WTC11 (cell line): ENCODE measurements at regions not wholly inside any gene's neighbourhood (a gene's known extent, or its start where the extent isn't known, plus 50 kb on each side); places are given as distances from the start of the nearest gene placed in this dataset.

ENCODE experiments used
- ATAC-seq: fragments of 200-7000 bp; cut with Tn5 transposase; 2 replicates; pipeline ENCODE4 v1.10.0; 2021; ENCODE audit warnings: mild to moderate bottlenecking, moderate library complexity
- CTCF ChIA-PET: fragments of 300-600 bp; sonication (Branson Sonifier 250); formaldehyde crosslinking; loops from one replicate; lab custom pipeline; 2021; ENCODE audit warnings: antibody characterized with exemption; lab: Charles Lee
- POLR2A ChIA-PET: fragments of 350-600 bp; sonication (Branson Sonifier 250); formaldehyde crosslinking; loops from one replicate; lab custom pipeline; 2021; ENCODE audit warnings: antibody characterized with exemption; lab: Charles Lee
- DNase-seq: peaks from one replicate; pipeline ENCODE4 v3.0.0; 2021; ENCODE audit warnings: low spot score
- H3K27ac Mint-ChIP-seq: 2 replicates; pipeline ENCODE4 v1.8.0; 2021; ENCODE audit warnings: mixed read lengths
- H3K27me3 Mint-ChIP-seq: 2 replicates; pipeline ENCODE4 v1.8.0; 2021; ENCODE audit warnings: low read depth, mild to moderate bottlenecking, moderate library complexity, mixed read lengths
- H3K36me3 Mint-ChIP-seq: 2 replicates; pipeline ENCODE4 v1.8.0; 2021; ENCODE audit warnings: mixed read lengths
- H3K4me1 Mint-ChIP-seq: 2 replicates; pipeline ENCODE4 v1.8.0; 2022; ENCODE audit warnings: mixed read lengths
- H3K4me3 Mint-ChIP-seq: 2 replicates; pipeline ENCODE4 v1.8.0; 2021; ENCODE audit warnings: mild to moderate bottlenecking, moderate library complexity, mixed read lengths
- H3K9me3 Mint-ChIP-seq: 2 replicates; pipeline ENCODE4 v1.8.0; 2021; ENCODE audit warnings: mixed read lengths
- CBFB ChIP-seq: sonication (generic); formaldehyde crosslinking; IDR thresholded peaks from 2 replicates; pipeline ENCODE4 v1.8.1; 2022; ENCODE audit warnings: mild to moderate bottlenecking, low read depth, missing genetic modification reagents
- CREM ChIP-seq: sonication (generic); formaldehyde crosslinking; IDR thresholded peaks from 2 replicates; pipeline ENCODE4 v1.8.1; 2022; ENCODE audit warnings: mild to moderate bottlenecking, missing genetic modification reagents, moderate library complexity
- FOXP1 ChIP-seq: sonication (generic); formaldehyde crosslinking; IDR thresholded peaks from 2 replicates; pipeline ENCODE4 v1.8.0; 2022; ENCODE audit warnings: missing genetic modification reagents, mild to moderate bottlenecking, moderate library complexity, borderline replicate concordance
- GABPB1 ChIP-seq: sonication (generic); formaldehyde crosslinking; IDR thresholded peaks from 2 replicates; pipeline ENCODE4 v1.8.1; 2023; ENCODE audit warnings: mild to moderate bottlenecking, missing genetic modification reagents
- IRF1 ChIP-seq: sonication (generic); formaldehyde crosslinking; IDR thresholded peaks from 2 replicates; pipeline ENCODE4 v1.8.0; 2023; ENCODE audit warnings: missing genetic modification reagents
- KAT7 ChIP-seq: sonication (generic); formaldehyde crosslinking; IDR thresholded peaks from 2 replicates; pipeline ENCODE4 v1.8.1; 2023; ENCODE audit warnings: missing genetic modification reagents, mild to moderate bottlenecking, borderline replicate concordance
- NR1H2 ChIP-seq: sonication (generic); formaldehyde crosslinking; IDR thresholded peaks from 2 replicates; pipeline ENCODE4 v1.9.0; 2021; ENCODE audit warnings: mild to moderate bottlenecking, moderate library complexity, missing genetic modification reagents
- NR2C2 ChIP-seq: sonication (generic); formaldehyde crosslinking; IDR thresholded peaks from 2 replicates; pipeline ENCODE4 v1.8.0; 2022; ENCODE audit warnings: mild to moderate bottlenecking, missing genetic modification reagents
- OVOL2 ChIP-seq: fragments of 250-450 bp; sonication (Bioruptor Pico); IDR thresholded peaks from 2 replicates; pipeline ENCODE4 v1.9.0; 2021; ENCODE audit warnings: mild to moderate bottlenecking, borderline replicate concordance
- SMAD3 ChIP-seq: sonication (generic); formaldehyde crosslinking; IDR thresholded peaks from 2 replicates; pipeline ENCODE4 v1.8.0; 2022; ENCODE audit warnings: missing genetic modification reagents, mild to moderate bottlenecking, borderline replicate concordance
- SMAD4 ChIP-seq: sonication (generic); formaldehyde crosslinking; IDR thresholded peaks from 2 replicates; pipeline ENCODE4 v1.8.0; 2022; ENCODE audit warnings: mild to moderate bottlenecking, missing genetic modification reagents
- TEAD4 ChIP-seq: sonication (generic); formaldehyde crosslinking; IDR thresholded peaks from 2 replicates; pipeline ENCODE4 v1.8.0; 2022; ENCODE audit warnings: mild to moderate bottlenecking, missing genetic modification reagents
- USF1 ChIP-seq: sonication (generic); formaldehyde crosslinking; IDR thresholded peaks from 2 replicates; pipeline ENCODE4 v1.8.0; 2022; ENCODE audit warnings: mild to moderate bottlenecking, missing genetic modification reagents
- ZNF532 ChIP-seq: fragments of 250-450 bp; sonication (Bioruptor Pico); IDR thresholded peaks from 2 replicates; pipeline ENCODE4 v1.9.0; 2021; ENCODE audit warnings: mild to moderate bottlenecking, borderline replicate concordance
- TF ChIP-seq, protein P1 (sequence below): sonication (generic); formaldehyde crosslinking; IDR thresholded peaks from 2 replicates; pipeline ENCODE4 v1.8.0; 2023; ENCODE audit warnings: mild to moderate bottlenecking, missing genetic modification reagents
- TF ChIP-seq, protein P2 (sequence below): fragments of 250-450 bp; sonication (Bioruptor Pico); IDR thresholded peaks from 2 replicates; pipeline ENCODE4 v1.9.0; 2021; ENCODE audit warnings: mild to moderate bottlenecking
- TF ChIP-seq, protein P3 (sequence below): fragments of 250-450 bp; sonication (Bioruptor Pico); conservative IDR thresholded peaks from 2 replicates; pipeline ENCODE4 v1.9.0; 2021; ENCODE audit warnings: mild to moderate bottlenecking
- TF ChIP-seq, protein P4 (sequence below): sonication (generic); formaldehyde crosslinking; IDR thresholded peaks from 2 replicates; pipeline ENCODE4 v1.8.0; 2022; ENCODE audit warnings: mild to moderate bottlenecking, missing genetic modification reagents
- TF ChIP-seq, protein P5 (sequence below): sonication (generic); formaldehyde crosslinking; conservative IDR thresholded peaks from 2 replicates; pipeline ENCODE4 v1.8.1; 2022; ENCODE audit warnings: mild to moderate bottlenecking, missing genetic modification reagents
- TF ChIP-seq, protein P6 (sequence below): fragments of 250-450 bp; sonication (Bioruptor Pico); IDR thresholded peaks from 2 replicates; pipeline ENCODE4 v1.9.0; 2021; ENCODE audit warnings: moderate library complexity, mild to moderate bottlenecking, inconsistent platforms, borderline replicate concordance

- TF ChIP-seq, protein P1, sequence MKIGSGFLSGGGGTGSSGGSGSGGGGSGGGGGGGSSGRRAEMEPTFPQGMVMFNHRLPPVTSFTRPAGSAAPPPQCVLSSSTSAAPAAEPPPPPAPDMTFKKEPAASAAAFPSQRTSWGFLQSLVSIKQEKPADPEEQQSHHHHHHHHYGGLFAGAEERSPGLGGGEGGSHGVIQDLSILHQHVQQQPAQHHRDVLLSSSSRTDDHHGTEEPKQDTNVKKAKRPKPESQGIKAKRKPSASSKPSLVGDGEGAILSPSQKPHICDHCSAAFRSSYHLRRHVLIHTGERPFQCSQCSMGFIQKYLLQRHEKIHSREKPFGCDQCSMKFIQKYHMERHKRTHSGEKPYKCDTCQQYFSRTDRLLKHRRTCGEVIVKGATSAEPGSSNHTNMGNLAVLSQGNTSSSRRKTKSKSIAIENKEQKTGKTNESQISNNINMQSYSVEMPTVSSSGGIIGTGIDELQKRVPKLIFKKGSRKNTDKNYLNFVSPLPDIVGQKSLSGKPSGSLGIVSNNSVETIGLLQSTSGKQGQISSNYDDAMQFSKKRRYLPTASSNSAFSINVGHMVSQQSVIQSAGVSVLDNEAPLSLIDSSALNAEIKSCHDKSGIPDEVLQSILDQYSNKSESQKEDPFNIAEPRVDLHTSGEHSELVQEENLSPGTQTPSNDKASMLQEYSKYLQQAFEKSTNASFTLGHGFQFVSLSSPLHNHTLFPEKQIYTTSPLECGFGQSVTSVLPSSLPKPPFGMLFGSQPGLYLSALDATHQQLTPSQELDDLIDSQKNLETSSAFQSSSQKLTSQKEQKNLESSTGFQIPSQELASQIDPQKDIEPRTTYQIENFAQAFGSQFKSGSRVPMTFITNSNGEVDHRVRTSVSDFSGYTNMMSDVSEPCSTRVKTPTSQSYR (CRISPR knock-in tag): no peak
- TF ChIP-seq USF1 (CRISPR knock-in tag): no peak
- TF ChIP-seq SMAD3 (CRISPR knock-in tag): no peak
- no peak for TF ChIP-seq FOXP1 (CRISPR knock-in tag)
- TF ChIP-seq, protein P2, sequence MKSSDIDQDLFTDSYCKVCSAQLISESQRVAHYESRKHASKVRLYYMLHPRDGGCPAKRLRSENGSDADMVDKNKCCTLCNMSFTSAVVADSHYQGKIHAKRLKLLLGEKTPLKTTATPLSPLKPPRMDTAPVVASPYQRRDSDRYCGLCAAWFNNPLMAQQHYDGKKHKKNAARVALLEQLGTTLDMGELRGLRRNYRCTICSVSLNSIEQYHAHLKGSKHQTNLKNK (CRISPR knock-in tag): no peak
- TF ChIP-seq, protein P3, sequence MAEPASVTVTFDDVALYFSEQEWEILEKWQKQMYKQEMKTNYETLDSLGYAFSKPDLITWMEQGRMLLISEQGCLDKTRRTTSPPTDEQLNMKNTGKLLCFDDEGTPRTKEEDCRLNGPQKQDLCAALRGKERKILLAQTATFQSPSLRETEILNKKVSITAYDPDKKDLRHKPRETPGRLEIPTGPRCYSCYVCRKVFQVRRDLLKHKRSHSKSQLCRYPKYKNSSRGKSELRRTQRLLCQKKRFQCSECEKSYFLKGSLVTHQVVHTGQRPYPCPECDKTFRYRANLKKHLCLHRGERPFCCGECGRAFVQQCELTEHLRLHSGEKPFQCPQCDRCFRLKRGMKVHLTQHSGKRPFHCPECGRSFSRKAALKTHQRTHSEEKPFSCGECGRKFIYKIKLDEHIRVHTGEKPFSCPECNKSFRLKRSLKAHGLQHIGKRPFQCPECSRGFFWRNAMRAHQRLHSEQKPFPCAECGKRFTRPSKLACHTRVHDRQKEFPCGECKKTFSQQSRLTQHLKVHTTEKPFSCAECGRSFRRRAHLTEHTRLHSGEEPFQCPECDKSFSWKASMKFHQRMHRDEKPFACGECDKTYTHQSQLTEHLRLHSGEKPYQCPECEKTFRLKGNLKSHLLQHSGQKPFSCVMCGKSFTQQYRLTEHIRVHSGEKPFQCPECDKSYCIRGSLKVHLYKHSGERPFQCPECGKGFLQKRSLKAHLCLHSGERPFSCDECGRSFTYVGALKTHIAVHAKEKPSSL (CRISPR knock-in tag): no peak
- no peak for TF ChIP-seq CBFB (CRISPR knock-in tag)
- TF ChIP-seq ZNF532 (CRISPR knock-in tag): no peak
- no peak for TF ChIP-seq TEAD4 (CRISPR knock-in tag)
- no peak for TF ChIP-seq OVOL2 (CRISPR knock-in tag)
- TF ChIP-seq, protein P4, sequence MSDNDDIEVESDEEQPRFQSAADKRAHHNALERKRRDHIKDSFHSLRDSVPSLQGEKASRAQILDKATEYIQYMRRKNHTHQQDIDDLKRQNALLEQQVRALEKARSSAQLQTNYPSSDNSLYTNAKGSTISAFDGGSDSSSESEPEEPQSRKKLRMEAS (CRISPR knock-in tag): no peak
These were observed 775.1 kb downstream of the BRD1 start (continued) for GRCh38 chr22:49052560-49052959.

DNA sequence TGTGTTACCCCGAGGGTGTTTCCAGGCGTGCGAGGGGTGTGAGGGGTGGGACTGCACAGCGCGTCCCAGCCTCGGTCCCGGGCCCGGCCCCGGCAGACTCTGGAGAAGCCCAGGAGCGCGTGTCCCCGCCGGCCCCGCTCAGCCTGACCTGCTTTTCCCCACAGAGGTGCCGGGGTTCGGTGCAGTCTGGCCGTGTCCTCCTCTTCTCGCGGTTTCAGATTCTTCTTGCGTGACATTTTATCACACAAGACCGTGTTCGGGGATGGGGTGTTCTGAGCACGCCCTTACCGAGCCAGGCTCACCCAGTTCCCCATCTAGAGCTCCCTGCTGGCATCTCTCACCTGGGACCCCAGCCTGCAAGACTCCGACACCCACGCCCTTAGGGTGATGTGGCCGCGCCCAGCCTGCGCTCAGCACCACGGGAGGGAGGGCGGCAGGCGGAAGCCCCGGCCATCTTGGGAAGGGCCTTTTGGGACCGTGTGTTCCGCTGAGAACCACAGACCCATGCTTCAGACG, 775.6 kb downstream of the BRD1 start:
- Mint-ChIP-seq H3K27ac (peak overlapping the region; percentile 64), H3K4me3 (peak overlapping the region; percentile 70), H3K9me3 (no peaks in the 10 kb centered on the region), H3K36me3 (no peaks in the 10 kb centered on the region), H3K27me3 (no peaks in the 10 kb centered on the region; the same call in 1 of the 2 replicates), H3K4me1 (peaks cover 38% of the 10 kb centered on the region)
- no peak for DNase-seq
- ATAC-seq: peak; percentile 70
- ChIA-PET POLR2A (no interaction called here), CTCF (no interaction called here)
- TF ChIP-seq GABPB1 (CRISPR knock-in tag): no peak
- TF ChIP-seq CREM (CRISPR knock-in tag): no peak
- no peak for TF ChIP-seq SMAD4 (CRISPR knock-in tag)
- TF ChIP-seq, protein P5, sequence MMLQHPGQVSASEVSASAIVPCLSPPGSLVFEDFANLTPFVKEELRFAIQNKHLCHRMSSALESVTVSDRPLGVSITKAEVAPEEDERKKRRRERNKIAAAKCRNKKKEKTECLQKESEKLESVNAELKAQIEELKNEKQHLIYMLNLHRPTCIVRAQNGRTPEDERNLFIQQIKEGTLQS (CRISPR knock-in tag): no peak
- TF ChIP-seq NR1H2 (CRISPR knock-in tag): no peak
- TF ChIP-seq KAT7 (CRISPR knock-in tag): no peak
- TF ChIP-seq NR2C2 (CRISPR knock-in tag): no peak
- no peak for TF ChIP-seq IRF1 (CRISPR knock-in tag)
- no peak for TF ChIP-seq SMAD3 (CRISPR knock-in tag)
- TF ChIP-seq, protein P6, sequence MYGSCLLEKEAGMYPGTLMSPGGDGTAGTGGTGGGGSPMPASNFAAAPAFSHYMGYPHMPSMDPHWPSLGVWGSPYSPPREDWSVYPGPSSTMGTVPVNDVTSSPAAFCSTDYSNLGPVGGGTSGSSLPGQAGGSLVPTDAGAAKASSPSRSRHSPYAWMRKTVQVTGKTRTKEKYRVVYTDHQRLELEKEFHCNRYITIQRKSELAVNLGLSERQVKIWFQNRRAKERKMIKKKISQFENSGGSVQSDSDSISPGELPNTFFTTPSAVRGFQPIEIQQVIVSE (CRISPR knock-in tag): no peak
